ENCODE measurements at regions not wholly inside any gene's neighbourhood (a gene's known extent, or its start where the extent isn't known, plus 50 kb on each side); places are given as distances from the start of the nearest gene placed in this dataset.

- TF ChIP-seq CTCF (IDR thresholded peaks at IDR 0.05; ENCODE audit: insufficient read depth, low read depth, low read length) (no peak), EZH2 (IDR thresholded peaks at IDR 0.05; ENCODE audit: insufficient read depth, low read length) (no peak)
These were observed 736.9 kb downstream of the QKI start for GRCh38 chr6:164151161-164152120.
